ENCODE measurements at regions not wholly inside any gene's neighbourhood (a gene's known extent, or its start where the extent isn't known, plus 50 kb on each side); places are given as distances from the start of the nearest gene placed in this dataset.
"Not testable (repeated sequence)": the region's sequence is repeated elsewhere in the genome, so short reads cannot be mapped to it uniquely, and the experiment has no call there.

- no peak for DNase-seq (ENCODE audit: low spot score)
Observed at GRCh38 chr9:21695874-21696341, 106.5 kb upstream of the MTAP start.

DNA sequence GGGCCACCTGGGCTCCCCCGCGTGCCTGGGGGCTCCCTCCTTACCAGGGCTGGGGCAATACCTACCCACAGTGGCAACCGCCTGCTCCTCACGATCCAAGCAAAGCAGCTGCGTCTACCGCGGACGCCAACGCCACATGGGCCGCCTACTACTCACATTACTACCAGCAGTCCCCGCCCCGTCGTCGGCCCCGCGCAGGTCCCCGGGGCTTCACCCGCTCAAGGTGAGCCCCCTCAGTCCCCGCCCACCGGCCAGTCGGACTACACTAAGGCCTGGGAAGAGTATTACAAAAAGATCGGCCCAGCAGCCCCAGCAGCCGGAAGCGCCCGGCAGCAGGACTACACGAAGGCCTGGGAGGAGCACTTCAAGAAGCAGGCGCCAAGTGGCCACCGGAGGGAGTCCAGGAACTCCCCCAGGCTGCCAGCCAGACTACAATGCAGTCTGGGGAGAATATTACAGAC lies 106.0 kb upstream of the MTAP start:
- DNase-seq (ENCODE audit: low spot score), result no peak

- no peak for DNase-seq (ENCODE audit: low spot score)
Observed at GRCh38 chr9:21708260-21708711, 94.2 kb upstream of the MTAP start.

DNA sequence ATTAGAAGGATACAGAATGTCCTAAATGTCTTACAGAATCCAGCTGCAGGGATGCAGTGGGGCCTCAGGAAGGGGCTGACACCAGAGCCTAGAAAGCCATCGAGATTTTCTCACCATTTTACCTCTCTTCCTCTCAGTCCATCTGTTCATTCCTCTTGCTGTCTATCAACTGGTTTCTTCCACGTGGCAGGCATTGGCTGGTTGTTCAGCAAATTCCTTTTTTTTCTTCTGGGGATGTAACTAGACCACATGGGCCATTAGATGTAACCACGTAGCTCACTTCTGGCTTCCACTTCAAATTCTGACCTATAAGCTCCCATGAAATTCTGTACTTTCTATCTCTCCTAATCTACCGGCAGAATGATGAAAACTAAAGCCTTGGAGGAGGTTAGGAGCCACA lies 93.6 kb upstream of the MTAP start:
- DNase-seq (ENCODE audit: low spot score), result no peak

DNA sequence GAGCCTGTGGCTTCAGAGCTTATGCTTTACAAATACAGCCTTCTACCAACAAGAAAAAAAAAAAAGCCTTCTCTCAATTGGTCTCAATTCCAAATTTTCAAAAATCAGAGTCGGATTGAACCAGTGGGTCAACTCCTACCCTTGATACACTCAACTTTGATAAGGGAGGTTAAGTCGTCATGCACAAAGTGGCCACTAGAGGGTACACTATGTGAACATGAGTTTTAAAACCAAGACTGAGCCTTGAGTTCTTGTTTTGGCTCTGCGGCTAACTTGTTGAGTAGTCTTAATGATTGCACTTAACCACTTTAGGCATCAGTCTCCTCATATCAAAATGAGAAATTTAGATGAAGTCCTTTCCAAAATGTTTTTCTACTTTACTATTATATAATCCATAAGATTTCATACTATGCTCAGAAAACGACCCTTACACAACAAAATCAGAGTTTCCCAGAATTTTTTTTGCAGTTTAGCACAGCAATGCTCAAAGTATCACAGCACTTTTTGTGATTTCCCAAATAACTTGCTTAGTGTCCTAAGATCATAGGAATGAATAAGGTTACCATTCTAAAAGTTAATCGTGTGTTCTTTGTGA lies 92.9 kb upstream of the MTAP start:
- peak; percentile 8 for DNase-seq (ENCODE audit: low spot score)

- DNase-seq (ENCODE audit: low spot score), result no peak
Observed at GRCh38 chr9:21710548-21711191, 91.8 kb upstream of the MTAP start.

GRCh38 chr9:21711504-21711903 lies 90.9 kb upstream of the MTAP start:
- DNase-seq (ENCODE audit: low spot score), result no peak

- no peak for DNase-seq (ENCODE audit: low spot score)
Observed at GRCh38 chr9:21715408-21715807, 87.0 kb upstream of the MTAP start.

GRCh38 chr9:21720758-21721157 lies 81.7 kb upstream of the MTAP start:
- DNase-seq (ENCODE audit: low spot score), result no peak

DNA sequence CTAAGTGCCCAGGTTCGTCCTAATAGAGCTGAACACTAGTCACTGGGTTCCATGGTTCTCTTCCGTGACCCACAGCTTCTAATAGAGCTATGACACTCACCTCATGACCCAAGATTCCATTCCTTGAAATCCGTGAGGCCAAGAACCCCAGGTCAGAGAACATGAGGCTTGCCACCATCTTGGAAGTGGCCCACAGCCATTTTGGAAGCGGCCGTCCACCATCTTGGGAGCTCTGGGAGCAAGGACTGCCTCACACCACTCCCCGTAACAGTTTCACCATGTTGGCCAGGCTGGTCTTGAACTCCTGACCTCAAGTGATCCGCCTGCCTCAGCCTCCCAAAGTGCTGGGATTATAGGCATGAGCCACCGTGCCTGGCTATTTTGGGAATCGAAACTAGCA lies 75.0 kb upstream of the MTAP start:
- DNase-seq (ENCODE audit: low spot score), result not testable (repeated sequence)

DNA sequence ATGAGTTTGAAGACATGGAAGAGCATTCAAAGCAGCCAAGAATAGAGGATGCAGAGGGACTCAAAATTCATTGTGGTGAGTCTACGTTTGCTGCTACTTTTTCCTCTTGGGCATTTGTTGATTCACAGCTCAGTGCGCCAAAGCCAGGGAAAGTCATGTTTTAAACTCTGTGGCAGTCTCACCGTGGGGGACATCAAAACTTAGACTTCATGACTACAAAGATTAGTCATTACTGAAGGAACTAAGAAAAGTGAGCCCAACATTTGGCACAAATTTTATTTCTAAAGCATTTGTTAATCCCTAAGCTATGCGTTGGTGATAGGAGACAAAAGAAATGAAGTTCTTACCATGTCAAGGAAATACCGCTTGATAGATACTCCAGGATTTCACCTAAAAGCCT lies 73.7 kb upstream of the MTAP start:
- no peak for DNase-seq (ENCODE audit: low spot score)

GRCh38 chr9:21729648-21730047 lies 72.8 kb upstream of the MTAP start:
- no peak for DNase-seq (ENCODE audit: low spot score)

DNA sequence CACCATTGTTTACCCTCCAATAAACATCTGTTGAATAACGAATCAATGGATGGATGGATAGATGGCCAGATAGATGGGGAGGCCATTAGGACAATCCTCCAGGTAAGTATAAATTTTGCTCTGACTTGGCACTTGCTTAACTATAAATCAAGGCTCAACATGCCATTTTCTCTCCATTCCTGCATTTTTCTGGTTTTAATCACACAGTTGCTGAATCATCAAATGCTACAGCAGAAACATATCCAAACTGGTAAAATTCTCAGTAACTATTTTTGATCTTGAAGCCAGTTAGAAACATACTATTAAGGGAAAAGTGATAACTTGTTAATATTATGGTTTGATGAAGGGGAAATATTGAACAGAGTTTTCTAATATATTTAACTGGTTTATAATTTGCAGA lies 71.5 kb upstream of the MTAP start:
- DNase-seq (ENCODE audit: low spot score), result no peak

DNA sequence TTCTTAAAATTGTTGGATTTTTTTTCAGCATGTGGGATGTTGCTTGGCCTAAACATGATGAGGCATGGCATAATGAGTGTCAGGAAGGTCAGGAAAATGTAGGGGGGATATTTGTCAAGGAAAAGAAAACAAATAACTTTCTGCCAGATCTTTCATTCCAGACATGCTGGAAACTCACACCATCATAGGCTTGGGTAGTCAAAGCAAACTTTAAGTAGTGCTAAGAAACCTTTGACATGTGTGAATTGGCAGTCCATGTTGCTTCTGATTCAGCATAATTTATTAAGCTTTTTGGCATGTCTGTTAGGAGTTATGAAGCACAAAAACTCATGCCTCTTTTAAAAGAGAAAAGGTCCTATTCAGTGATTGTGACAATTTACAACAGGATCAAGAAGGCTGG lies 61.3 kb upstream of the MTAP start:
- no peak for DNase-seq (ENCODE audit: low spot score)

DNA sequence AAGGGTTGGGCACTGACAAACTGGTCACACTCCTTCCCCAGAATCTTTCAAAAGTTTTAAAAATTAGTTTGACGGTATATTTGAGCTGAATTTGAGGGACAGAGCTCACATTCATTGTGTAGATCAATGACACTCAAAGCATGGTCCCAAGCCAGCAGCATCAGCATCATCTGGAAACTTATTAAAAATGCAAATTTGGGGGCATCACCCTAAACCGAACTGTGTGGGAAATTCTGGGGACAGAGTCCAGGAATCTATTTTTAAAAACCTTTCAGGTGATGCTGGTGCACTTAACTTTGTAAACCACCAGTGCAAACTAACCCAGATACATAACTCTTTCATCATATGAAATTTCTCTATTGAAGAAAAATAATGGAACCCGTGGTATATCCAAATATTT lies 58.1 kb upstream of the MTAP start:
- DNase-seq (ENCODE audit: low spot score), result no peak

- DNase-seq (ENCODE audit: low spot score), result no peak
Observed at GRCh38 chr9:21744841-21745240, 57.6 kb upstream of the MTAP start.

DNA sequence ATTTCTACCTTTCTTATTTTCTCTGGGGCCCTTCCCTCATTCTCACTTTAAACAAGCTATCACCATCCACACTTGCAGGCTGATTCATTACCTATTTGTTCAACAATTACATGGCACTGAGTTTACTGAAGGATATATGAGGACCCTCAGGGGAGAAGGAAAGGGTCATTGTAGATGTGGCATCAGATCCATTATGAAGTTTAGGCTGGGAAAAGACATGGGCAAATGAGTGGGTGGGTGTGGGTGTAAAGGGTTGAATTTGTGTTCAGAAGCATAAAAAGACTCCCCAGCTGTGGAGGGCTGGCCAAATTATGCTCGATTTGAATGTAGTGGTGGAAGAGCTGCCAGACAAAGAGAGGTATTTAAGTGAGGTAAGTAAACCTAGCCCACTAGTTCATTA lies 55.9 kb upstream of the MTAP start:
- no peak for DNase-seq (ENCODE audit: low spot score)

- no peak for DNase-seq (ENCODE audit: low spot score)
Observed at GRCh38 chr9:21747175-21747574, 55.3 kb upstream of the MTAP start.

GRCh38 chr9:21750021-21750735 lies 52.3 kb upstream of the MTAP start:
- DNase-seq (ENCODE audit: low spot score), result no peak

GRCh38 chr9:21751998-21752397 lies 50.4 kb upstream of the MTAP start:
- DNase-seq (ENCODE audit: low spot score), result no peak
